ENCODE measurements at regions not wholly inside any gene's neighbourhood (a gene's known extent, or its start where the extent isn't known, plus 50 kb on each side); places are given as distances from the start of the nearest gene placed in this dataset.
"Not testable (repeated sequence)": the region's sequence is repeated elsewhere in the genome, so short reads cannot be mapped to it uniquely, and the experiment has no call there.

DNA sequence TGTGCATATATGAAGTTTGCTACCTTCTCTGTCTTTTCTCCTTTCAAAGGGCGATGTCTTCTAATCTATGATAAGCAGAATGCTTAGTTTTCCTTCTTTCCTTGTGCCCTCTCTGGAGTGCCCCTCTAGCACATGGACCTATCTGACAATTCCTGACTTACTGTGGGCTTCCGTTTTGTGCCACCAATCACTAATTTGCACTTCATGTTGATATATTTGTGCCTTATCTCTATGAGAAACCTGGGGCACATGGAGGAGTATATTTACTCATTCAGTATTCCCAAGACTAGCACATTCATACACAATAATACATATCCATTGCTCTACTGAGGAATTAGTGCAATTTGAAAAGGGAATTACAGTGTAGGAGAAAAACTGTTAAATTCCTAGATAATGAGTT, 197.7 kb downstream of the CTH start:
- ATAC-seq (ENCODE audit: low read depth in 2 of 2) = no peak

GRCh38 chr1:70610164-70610563, 199.1 kb downstream of the CTH start:
- H3K36me3 ChIP-seq (ENCODE audit: control insufficient read depth, insufficient read depth, low read length); DNase-seq; ATAC-seq (ENCODE audit: low read depth in 2 of 2); H3K4me3 ChIP-seq (ENCODE audit: low read depth, low read length); H3K9me3 ChIP-seq (ENCODE audit: control insufficient read depth in 2 of 2, low read length in 2 of 2); H3K27ac Mint-ChIP-seq; H3K27me3 ChIP-seq (ENCODE audit: control insufficient read depth, insufficient read depth, low read length); H3K4me1 Mint-ChIP-seq; H3K4me3 Mint-ChIP-seq; H3K27ac ChIP-seq (ENCODE audit: insufficient read depth, low read length, poor library complexity, severe bottlenecking); H3K4me1 ChIP-seq (ENCODE audit: control insufficient read depth, insufficient read depth, low read length, poor library complexity, severe bottlenecking); H3K27me3 Mint-ChIP-seq; H3K36me3 Mint-ChIP-seq: not testable (repeated sequence)
- H3K9me3 Mint-ChIP-seq = peaks cover 0 to 12% (median 1%) of the 10 kb centered on the region in 7 donors

More for the DNA sequence above, 197.7 kb downstream of the CTH start:
- Histone ChIP-seq H3K27me3 (ENCODE audit: control insufficient read depth, insufficient read depth, low read length) (no peaks in the 10 kb centered on the region), H3K9me3 (ENCODE audit: control insufficient read depth in 2 of 2, low read length in 2 of 2) (no peaks in the 10 kb centered on the region), H3K36me3 (ENCODE audit: control insufficient read depth, insufficient read depth, low read length) (no peaks in the 10 kb centered on the region), H3K27ac (ENCODE audit: insufficient read depth, low read length, poor library complexity, severe bottlenecking) (no peak overlapping the region), H3K4me3 (ENCODE audit: low read depth, low read length) (no peak overlapping the region), H3K4me1 (ENCODE audit: control insufficient read depth, insufficient read depth, low read length, poor library complexity, severe bottlenecking) (no peaks in the 10 kb centered on the region)
- no peaks in the 10 kb centered on the region for H3K36me3 Mint-ChIP-seq
- H3K4me3 Mint-ChIP-seq = no peak overlapping the region
- no peak for DNase-seq
- no peak overlapping the region for H3K27ac Mint-ChIP-seq
- H3K9me3 Mint-ChIP-seq = peaks cover 0 to 5% (median 2%) of the 10 kb centered on the region in 7 donors
- H3K27me3 Mint-ChIP-seq = no peaks in the 10 kb centered on the region
- no peaks in the 10 kb centered on the region for H3K4me1 Mint-ChIP-seq

- Mint-ChIP-seq H3K27me3 (no peaks in the 10 kb centered on the region), H3K36me3 (no peaks in the 10 kb centered on the region), H3K4me1 (no peaks in the 10 kb centered on the region), H3K9me3 (peaks cover 0 to 11% (median 5%) of the 10 kb centered on the region in 7 donors), H3K4me3 (no peak overlapping the region), H3K27ac (no peak overlapping the region)
- Histone ChIP-seq H3K27ac (ENCODE audit: insufficient read depth, low read length, poor library complexity, severe bottlenecking) (no peak overlapping the region), H3K4me3 (ENCODE audit: low read depth, low read length) (no peak overlapping the region), H3K36me3 (ENCODE audit: control insufficient read depth, insufficient read depth, low read length) (no peaks in the 10 kb centered on the region), H3K4me1 (ENCODE audit: control insufficient read depth, insufficient read depth, low read length, poor library complexity, severe bottlenecking) (no peaks in the 10 kb centered on the region), H3K9me3 (ENCODE audit: control insufficient read depth in 2 of 2, low read length in 2 of 2) (peaks cover 0 to 5% of the 10 kb centered on the region in 2 experiments), H3K27me3 (ENCODE audit: control insufficient read depth, insufficient read depth, low read length) (no peaks in the 10 kb centered on the region)
- ATAC-seq (ENCODE audit: low read depth in 2 of 2) (no peak), DNase-seq (no peak)
These were observed 205.9 kb downstream of the CTH start for GRCh38 chr1:70616946-70617345.

DNA sequence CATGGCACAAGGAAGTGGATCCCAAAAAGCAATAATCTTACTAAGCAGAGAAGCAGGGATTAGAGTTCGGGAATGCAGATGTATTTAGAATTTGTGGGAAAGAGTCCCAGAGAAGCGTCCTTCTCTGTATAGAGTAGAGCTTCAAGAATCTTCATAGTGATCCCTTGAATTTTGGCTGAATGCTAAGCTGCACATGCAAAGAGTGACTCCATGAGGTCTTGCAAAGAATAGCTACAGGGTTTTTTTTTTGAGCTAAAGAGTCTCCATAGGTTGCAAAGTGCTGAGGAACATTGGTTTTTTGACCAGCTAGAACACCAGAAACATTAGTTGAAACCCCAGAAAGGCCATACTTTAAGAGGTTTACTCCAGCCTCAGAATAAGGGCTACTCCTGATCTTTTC, 206.7 kb downstream of the CTH start:
- Mint-ChIP-seq H3K27ac (no peak overlapping the region), H3K4me3 (no peak overlapping the region), H3K27me3 (no peaks in the 10 kb centered on the region), H3K4me1 (no peaks in the 10 kb centered on the region), H3K9me3 (peaks cover 0 to 11% (median 5%) of the 10 kb centered on the region in 7 donors), H3K36me3 (no peaks in the 10 kb centered on the region)
- Histone ChIP-seq H3K9me3 (ENCODE audit: control insufficient read depth in 2 of 2, low read length in 2 of 2) (peaks cover 0 to 5% of the 10 kb centered on the region in 2 experiments), H3K4me3 (ENCODE audit: low read depth, low read length) (no peak overlapping the region), H3K27ac (ENCODE audit: insufficient read depth, low read length, poor library complexity, severe bottlenecking) (no peak overlapping the region), H3K4me1 (ENCODE audit: control insufficient read depth, insufficient read depth, low read length, poor library complexity, severe bottlenecking) (no peaks in the 10 kb centered on the region), H3K27me3 (ENCODE audit: control insufficient read depth, insufficient read depth, low read length) (no peaks in the 10 kb centered on the region), H3K36me3 (ENCODE audit: control insufficient read depth, insufficient read depth, low read length) (no peaks in the 10 kb centered on the region)
- DNase-seq (no peak), ATAC-seq (ENCODE audit: low read depth in 2 of 2) (no peak)

GRCh38 chr1:70627910-70628309, 216.8 kb downstream of the CTH start:
- Mint-ChIP-seq H3K4me3 (no peak overlapping the region), H3K9me3 (peaks cover 0 to 3% (median 0%) of the 10 kb centered on the region in 7 donors), H3K27ac (no peak overlapping the region), H3K36me3 (no peaks in the 10 kb centered on the region), H3K27me3 (no peaks in the 10 kb centered on the region), H3K4me1 (no peaks in the 10 kb centered on the region)
- ATAC-seq (ENCODE audit: low read depth in 2 of 2) (no peak), DNase-seq (no peak)
- no peaks in the 10 kb centered on the region for H3K27me3 ChIP-seq (ENCODE audit: control insufficient read depth, insufficient read depth, low read length)
- H3K4me1 ChIP-seq (ENCODE audit: control insufficient read depth, insufficient read depth, low read length, poor library complexity, severe bottlenecking) = no peaks in the 10 kb centered on the region
- H3K36me3 ChIP-seq (ENCODE audit: control insufficient read depth, insufficient read depth, low read length) = no peaks in the 10 kb centered on the region
- no peaks in the 10 kb centered on the region for H3K9me3 ChIP-seq (ENCODE audit: control insufficient read depth in 2 of 2, low read length in 2 of 2)
- H3K27ac ChIP-seq (ENCODE audit: insufficient read depth, low read length, poor library complexity, severe bottlenecking) = no peak overlapping the region
- no peak overlapping the region for H3K4me3 ChIP-seq (ENCODE audit: low read depth, low read length)

- Mint-ChIP-seq H3K36me3 (no peaks in the 10 kb centered on the region), H3K4me3 (no peak overlapping the region), H3K27ac (no peak overlapping the region), H3K27me3 (no peaks in the 10 kb centered on the region), H3K9me3 (peaks cover 0 to 3% (median 0%) of the 10 kb centered on the region in 7 donors), H3K4me1 (no peaks in the 10 kb centered on the region)
- no peaks in the 10 kb centered on the region for H3K9me3 ChIP-seq (ENCODE audit: control insufficient read depth in 2 of 2, low read length in 2 of 2)
- DNase-seq = no peak
- ATAC-seq (ENCODE audit: low read depth in 2 of 2) = no peak
- no peaks in the 10 kb centered on the region for H3K27me3 ChIP-seq (ENCODE audit: control insufficient read depth, insufficient read depth, low read length)
- H3K36me3 ChIP-seq (ENCODE audit: control insufficient read depth, insufficient read depth, low read length) = no peaks in the 10 kb centered on the region
- H3K4me3 ChIP-seq (ENCODE audit: low read depth, low read length) = no peak overlapping the region
- no peaks in the 10 kb centered on the region for H3K4me1 ChIP-seq (ENCODE audit: control insufficient read depth, insufficient read depth, low read length, poor library complexity, severe bottlenecking)
- H3K27ac ChIP-seq (ENCODE audit: insufficient read depth, low read length, poor library complexity, severe bottlenecking) = no peak overlapping the region
These were observed 217.9 kb downstream of the CTH start for GRCh38 chr1:70628973-70629372.

DNA sequence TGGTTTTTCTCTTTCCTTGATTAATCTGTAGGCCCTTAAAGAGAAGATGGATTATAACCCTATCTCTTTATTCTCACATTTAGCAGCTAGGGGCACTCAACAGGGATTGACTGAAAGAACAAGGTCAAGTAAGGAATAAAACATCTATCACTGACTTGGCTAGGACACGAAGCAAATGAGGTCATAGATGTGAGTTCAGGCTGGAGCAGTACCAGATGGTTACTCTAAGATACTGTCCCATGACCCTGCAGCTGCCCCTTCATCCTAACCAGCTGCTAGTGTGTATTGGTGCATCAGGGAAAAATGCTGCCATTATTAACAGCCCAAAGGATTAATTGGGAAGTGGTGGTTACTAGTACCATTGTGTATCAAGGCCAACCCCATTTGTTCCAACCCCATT, 221.9 kb downstream of the CTH start:
- H3K4me1 Mint-ChIP-seq = no peaks in the 10 kb centered on the region
- Histone ChIP-seq H3K27me3 (ENCODE audit: control insufficient read depth, insufficient read depth, low read length) (no peaks in the 10 kb centered on the region), H3K4me1 (ENCODE audit: control insufficient read depth, insufficient read depth, low read length, poor library complexity, severe bottlenecking) (no peaks in the 10 kb centered on the region), H3K27ac (ENCODE audit: insufficient read depth, low read length, poor library complexity, severe bottlenecking) (no peak overlapping the region), H3K4me3 (ENCODE audit: low read depth, low read length) (no peak overlapping the region), H3K36me3 (ENCODE audit: control insufficient read depth, insufficient read depth, low read length) (no peaks in the 10 kb centered on the region), H3K9me3 (ENCODE audit: control insufficient read depth in 2 of 2, low read length in 2 of 2) (no peaks in the 10 kb centered on the region)
- no peak overlapping the region for H3K27ac Mint-ChIP-seq
- DNase-seq (no peak), ATAC-seq (ENCODE audit: low read depth in 2 of 2) (no peak)
- H3K9me3 Mint-ChIP-seq = peaks cover 0 to 6% (median 3%) of the 10 kb centered on the region in 7 donors
- H3K4me3 Mint-ChIP-seq = no peak overlapping the region
- no peaks in the 10 kb centered on the region for H3K27me3 Mint-ChIP-seq
- H3K36me3 Mint-ChIP-seq = no peaks in the 10 kb centered on the region

- Mint-ChIP-seq H3K27me3 (no peaks in the 10 kb centered on the region), H3K9me3 (peaks cover 0 to 6% (median 3%) of the 10 kb centered on the region in 7 donors), H3K4me3 (no peak overlapping the region), H3K36me3 (no peaks in the 10 kb centered on the region), H3K27ac (no peak overlapping the region), H3K4me1 (no peaks in the 10 kb centered on the region)
- Histone ChIP-seq H3K27me3 (ENCODE audit: control insufficient read depth, insufficient read depth, low read length) (no peaks in the 10 kb centered on the region), H3K27ac (ENCODE audit: insufficient read depth, low read length, poor library complexity, severe bottlenecking) (no peak overlapping the region), H3K36me3 (ENCODE audit: control insufficient read depth, insufficient read depth, low read length) (no peaks in the 10 kb centered on the region), H3K4me3 (ENCODE audit: low read depth, low read length) (no peak overlapping the region), H3K9me3 (ENCODE audit: control insufficient read depth in 2 of 2, low read length in 2 of 2) (no peaks in the 10 kb centered on the region), H3K4me1 (ENCODE audit: control insufficient read depth, insufficient read depth, low read length, poor library complexity, severe bottlenecking) (no peaks in the 10 kb centered on the region)
- no peak for DNase-seq
- ATAC-seq (ENCODE audit: low read depth in 2 of 2) = no peak
These were observed 224.8 kb downstream of the CTH start for GRCh38 chr1:70635868-70636267.

Measured in CD4-positive, CD25-positive, alpha-beta regulatory T cell (primary cell).